Mesenchymal stem cell (in vitro differentiated cells and primary cell): ENCODE measurements at regions not wholly inside any gene's neighbourhood (a gene's known extent, or its start where the extent isn't known, plus 50 kb on each side); places are given as distances from the start of the nearest gene placed in this dataset.

Source experiments
- DNase-seq: peaks from one replicate; pipeline ENCODE4 v3.0.0-alpha.2; 2013
- H2AFZ ChIP-seq: one replicate; pipeline ENCODE4 v1.6.1; 2013; ENCODE audit warnings: low read depth, mild to moderate bottlenecking, control low read depth, inconsistent platforms, low read length, moderate library complexity
- H2AK5ac ChIP-seq: 2 replicates; pipeline ENCODE4 v1.6.1; 2013; ENCODE audit warnings: low read length, moderate library complexity, mild to moderate bottlenecking, inconsistent platforms; ENCODE audit not compliant: severe bottlenecking
- H2BK120ac ChIP-seq: one replicate; pipeline ENCODE4 v1.6.1; 2013; ENCODE audit warnings: low read depth, mild to moderate bottlenecking, inconsistent platforms, low read length, moderate library complexity
- H2BK12ac ChIP-seq, 2 experiments: one replicate each; pipeline ENCODE4 v1.6.1; 2013; ENCODE audit warnings: inconsistent platforms in 2 of 2, low read length in 2 of 2, mild to moderate bottlenecking in 2 of 2, moderate library complexity in 2 of 2, control low read depth in 1 of 2
- H2BK15ac ChIP-seq: one replicate; pipeline ENCODE4 v1.6.1; 2013; ENCODE audit warnings: mild to moderate bottlenecking, low read depth, inconsistent platforms; ENCODE audit not compliant: poor library complexity, severe bottlenecking
- H2BK5ac ChIP-seq: 2 replicates; pipeline ENCODE4 v1.6.1; 2013; ENCODE audit warnings: low read depth, mild to moderate bottlenecking, low read length, control low read depth, inconsistent platforms; ENCODE audit not compliant: poor library complexity, severe bottlenecking
- H3K14ac ChIP-seq, 2 experiments: one replicate each; pipeline ENCODE4 v1.6.1; 2013; ENCODE audit warnings: inconsistent platforms in 2 of 2, low read length in 2 of 2, control low read depth in 1 of 2, mild to moderate bottlenecking in 1 of 2, moderate library complexity in 1 of 2
- H3K18ac ChIP-seq, 2 experiments: one replicate each; pipeline ENCODE4 v1.6.1; 2013; ENCODE audit warnings: inconsistent platforms in 2 of 2, low read length in 2 of 2, control low read depth in 1 of 2, low read depth in 1 of 2, mild to moderate bottlenecking in 1 of 2
- H3K23ac ChIP-seq, 2 experiments: one replicate each; pipeline ENCODE4 v1.6.1; 2013; ENCODE audit warnings: inconsistent platforms in 2 of 2, low read length in 2 of 2, mild to moderate bottlenecking in 2 of 2, moderate library complexity in 2 of 2, control low read depth in 1 of 2
- H3K27ac ChIP-seq: 2 replicates; pipeline ENCODE4 v1.5.1; 2013; ENCODE audit warnings: mild to moderate bottlenecking, moderate library complexity, low read length, control low read depth, inconsistent platforms; ENCODE audit not compliant: poor library complexity, severe bottlenecking
- H3K27me3 ChIP-seq, 2 experiments: 2 replicates each; pipeline versions ENCODE4 v1.6.1 to v1.7.0; 2013; ENCODE audit warnings: low read length in 2 of 2, mild to moderate bottlenecking in 2 of 2, moderate library complexity in 2 of 2, control low read depth in 1 of 2, inconsistent platforms in 1 of 2; ENCODE audit not compliant: control insufficient read depth in 1 of 2, insufficient read depth in 1 of 2
- H3K36me3 ChIP-seq, 2 experiments: 2 replicates each; pipeline versions ENCODE4 v1.6.1 to v1.7.0; 2013; ENCODE audit warnings: low read length in 2 of 2, control low read depth in 1 of 2, inconsistent platforms in 1 of 2, low read depth in 1 of 2, mild to moderate bottlenecking in 1 of 2; ENCODE audit not compliant: insufficient read depth in 2 of 2, control insufficient read depth in 1 of 2
- H3K4ac ChIP-seq, 2 experiments: one replicate each; pipeline ENCODE4 v1.6.1; 2013; ENCODE audit warnings: inconsistent platforms in 2 of 2, low read length in 2 of 2, mild to moderate bottlenecking in 2 of 2, moderate library complexity in 2 of 2, control low read depth in 1 of 2, low read depth in 1 of 2
- H3K4me1 ChIP-seq: 2 replicates; pipeline ENCODE4 v1.6.1; 2013; ENCODE audit warnings: low read depth, low read length, control low read depth; ENCODE audit not compliant: control insufficient read depth, insufficient read depth
- H3K4me2 ChIP-seq: 2 replicates; pipeline ENCODE4 v1.6.1; 2013; ENCODE audit warnings: low read length, mild to moderate bottlenecking, inconsistent platforms; ENCODE audit not compliant: poor library complexity, severe bottlenecking
- H3K4me3 ChIP-seq, 2 experiments: 2 replicates each; pipeline versions ENCODE4 v1.5.1 to v1.7.0; 2013; ENCODE audit warnings: low read length in 2 of 2, mild to moderate bottlenecking in 2 of 2, control low read depth in 1 of 2, low read depth in 1 of 2; ENCODE audit not compliant: insufficient read depth in 1 of 2
- H3K79me1 ChIP-seq: replicated peaks from 2 replicates; pipeline ENCODE4 v1.6.1; 2013; ENCODE audit warnings: mild to moderate bottlenecking, control low read depth, low read length, inconsistent platforms; ENCODE audit not compliant: poor library complexity, severe bottlenecking
- H3K9ac ChIP-seq: 2 replicates; pipeline ENCODE4 v1.7.0; 2013; ENCODE audit warnings: mild to moderate bottlenecking, low read length, moderate library complexity
- H3K9me3 ChIP-seq: 2 replicates; pipeline ENCODE4 v1.7.0; 2013; ENCODE audit warnings: mild to moderate bottlenecking, low read length; ENCODE audit not compliant: control insufficient read depth
- H4K8ac ChIP-seq: one replicate; pipeline ENCODE4 v1.6.1; 2013; ENCODE audit warnings: inconsistent platforms, mild to moderate bottlenecking, low read length, moderate library complexity
- H4K91ac ChIP-seq: one replicate; pipeline ENCODE4 v1.6.1; 2013; ENCODE audit warnings: mild to moderate bottlenecking, low read length, inconsistent platforms
- WGBS: methylation state at CpG from one replicate; pipeline ENCODE4 v1.1.7; 2013; ENCODE audit warnings: mixed read lengths; 5-methylcytosine and 5-hydroxymethylcytosine counted together

- Histone ChIP-seq H2AK5ac (peak overlapping the region; percentile 83), H3K27ac (no peak overlapping the region), H2AFZ (no peak overlapping the region), H3K4ac (no peak overlapping the region), H4K91ac (no peak overlapping the region), H2BK5ac (peak overlapping the region; percentile 48), H3K9ac (no peak overlapping the region), H2BK120ac (peak overlapping the region; percentile 9), H3K9me3 (no peaks in the 10 kb centered on the region), H2BK15ac (no peak overlapping the region), H3K18ac (peak overlapping the region in 1 of 2 experiments; percentile 38), H3K23ac (no peak overlapping the region), H3K79me1 (no peaks in the 10 kb centered on the region), H3K14ac (no peak overlapping the region), H3K4me2 (no peak overlapping the region), H4K8ac (no peak overlapping the region), H3K4me1 (peaks cover 2% of the 10 kb centered on the region), H2BK12ac (peak overlapping the region in 1 of 2 experiments; percentile 12), H3K4me3 (no peak overlapping the region), H3K36me3 (no peaks in the 10 kb centered on the region), H3K27me3 (no peaks in the 10 kb centered on the region)
- WGBS, result 60% methylated on average over 1 of the region's 2 CpGs
- no peak for DNase-seq
These were observed 429.7 kb upstream of the RASGRP1 start for GRCh38 chr15:38994310-38994709.

- H2BK5ac ChIP-seq, result no peak overlapping the region
- no peaks in the 10 kb centered on the region for H3K36me3 ChIP-seq
- H2BK15ac ChIP-seq, result no peak overlapping the region
- H3K9ac ChIP-seq, result no peak overlapping the region
- no peak overlapping the region for H2BK120ac ChIP-seq
- H3K79me1 ChIP-seq, result no peaks in the 10 kb centered on the region
- no peak overlapping the region for H3K18ac ChIP-seq
- no peak overlapping the region for H2AK5ac ChIP-seq
- no peaks in the 10 kb centered on the region for H3K27me3 ChIP-seq
- H4K91ac ChIP-seq, result no peak overlapping the region
- no peak overlapping the region for H2AFZ ChIP-seq
- no peak overlapping the region for H3K4me3 ChIP-seq
- H3K4me2 ChIP-seq, result no peak overlapping the region
- no peaks in the 10 kb centered on the region for H3K9me3 ChIP-seq
- H3K23ac ChIP-seq, result no peak overlapping the region
- H2BK12ac ChIP-seq, result no peak overlapping the region
- H3K4me1 ChIP-seq, result peaks cover 2% of the 10 kb centered on the region
- 7% methylated on average over 2 of the region's 3 CpGs for WGBS
- H3K14ac ChIP-seq, result no peak overlapping the region
- peak; percentile 70 for DNase-seq
- peak overlapping the region; percentile 98 for H3K27ac ChIP-seq
- H3K4ac ChIP-seq, result no peak overlapping the region
- no peak overlapping the region for H4K8ac ChIP-seq
These were observed 431.6 kb upstream of the RASGRP1 start for GRCh38 chr15:38996111-38996631.

- Histone ChIP-seq H2BK12ac (no peak overlapping the region), H4K91ac (no peak overlapping the region), H3K4ac (no peak overlapping the region), H2BK5ac (no peak overlapping the region), H3K14ac (no peak overlapping the region), H3K27ac (peak overlapping the region; percentile 98), H3K9me3 (no peaks in the 10 kb centered on the region), H3K23ac (no peak overlapping the region), H2BK15ac (no peak overlapping the region), H2AFZ (no peak overlapping the region), H3K4me3 (no peak overlapping the region), H3K18ac (no peak overlapping the region), H3K4me1 (peaks cover 2% of the 10 kb centered on the region), H3K9ac (no peak overlapping the region), H4K8ac (no peak overlapping the region), H3K4me2 (no peak overlapping the region), H3K27me3 (no peaks in the 10 kb centered on the region), H3K36me3 (no peaks in the 10 kb centered on the region), H3K79me1 (no peaks in the 10 kb centered on the region), H2BK120ac (no peak overlapping the region), H2AK5ac (no peak overlapping the region)
- DNase-seq, result no peak
- WGBS, result no CpG with 5 or more reads among the region's 1 CpG
These were observed 433.2 kb upstream of the RASGRP1 start for GRCh38 chr15:38997841-38998240.

- no peak overlapping the region for H3K27ac ChIP-seq
- H3K27me3 ChIP-seq, result no peaks in the 10 kb centered on the region
- no peak overlapping the region for H2BK120ac ChIP-seq
- no peak overlapping the region for H4K8ac ChIP-seq
- no peaks in the 10 kb centered on the region for H3K9me3 ChIP-seq
- no peak overlapping the region for H2BK15ac ChIP-seq
- H3K4me2 ChIP-seq, result no peak overlapping the region
- no peak overlapping the region for H3K14ac ChIP-seq
- H3K23ac ChIP-seq, result no peak overlapping the region
- no peak overlapping the region for H3K4ac ChIP-seq
- H3K79me1 ChIP-seq, result no peaks in the 10 kb centered on the region
- H2BK5ac ChIP-seq, result no peak overlapping the region
- WGBS, result 92% methylated on average over 9 of the region's 10 CpGs
- H3K4me1 ChIP-seq, result no peaks in the 10 kb centered on the region
- no peak overlapping the region for H2BK12ac ChIP-seq
- no peak overlapping the region for H3K9ac ChIP-seq
- no peak overlapping the region for H4K91ac ChIP-seq
- H3K4me3 ChIP-seq, result no peak overlapping the region
- H3K36me3 ChIP-seq, result no peaks in the 10 kb centered on the region
- H2AK5ac ChIP-seq, result peak overlapping the region; percentile 47
- no peak overlapping the region for H2AFZ ChIP-seq
- peak overlapping the region; percentile 34 to 38 for H3K18ac ChIP-seq
- DNase-seq, result no peak
These were observed 435.6 kb upstream of the RASGRP1 start for GRCh38 chr15:39000008-39000734.
